ENCODE measurements at regions not wholly inside any gene's neighbourhood (a gene's known extent, or its start where the extent isn't known, plus 50 kb on each side); places are given as distances from the start of the nearest gene placed in this dataset.

DNA sequence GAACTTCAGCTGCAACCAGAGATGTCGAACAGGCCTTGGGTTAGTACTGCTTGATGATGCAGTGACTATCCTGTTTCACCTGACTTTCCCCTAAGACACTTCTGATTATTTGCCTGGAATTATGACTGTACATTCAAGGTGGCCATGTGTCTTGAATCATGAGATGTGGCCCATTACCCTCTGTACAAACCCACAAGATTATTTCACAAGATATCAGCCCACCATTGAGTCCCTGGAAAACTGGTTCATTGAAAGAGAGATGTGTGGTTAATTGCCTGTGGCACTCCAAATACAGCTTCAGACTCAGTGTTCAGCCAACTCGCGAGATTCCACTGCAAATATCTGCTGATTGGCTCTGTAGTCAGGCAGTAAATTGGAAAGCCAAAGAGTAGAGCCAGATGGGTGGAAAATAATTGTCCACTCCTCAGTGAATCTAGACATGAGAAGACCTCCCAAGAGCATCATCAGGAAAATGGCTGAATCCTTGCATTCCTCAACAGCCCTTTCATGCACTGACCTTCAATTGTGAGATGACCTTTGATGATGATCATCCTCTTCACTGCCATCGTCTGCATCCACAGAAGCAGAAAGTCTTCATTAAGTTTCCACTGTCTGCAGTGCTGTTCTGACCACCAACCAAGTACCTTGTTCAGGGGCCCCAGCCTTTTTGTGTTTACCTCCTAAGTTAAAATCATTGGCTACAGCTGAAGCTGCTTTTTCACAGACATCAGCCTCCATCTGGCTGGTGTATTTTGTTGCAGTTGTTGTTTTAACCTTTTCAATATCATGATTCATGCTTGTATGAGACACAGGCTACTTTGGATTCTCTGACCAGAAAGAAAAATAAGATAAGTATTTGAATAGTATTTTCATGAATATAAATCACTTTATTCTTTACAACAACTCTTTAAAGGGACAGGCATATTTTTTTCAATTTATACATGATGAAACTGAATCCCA lies 75.2 kb downstream of the ESM1 start:
- H3K27ac Mint-ChIP-seq (ENCODE audit: unreplicated experiment), result no peak overlapping the region
- H3K4me3 Mint-ChIP-seq (ENCODE audit: unreplicated experiment), result no peak overlapping the region
- no peak for DNase-seq (ENCODE audit: low spot score)
- TF ChIP-seq, protein P1, sequence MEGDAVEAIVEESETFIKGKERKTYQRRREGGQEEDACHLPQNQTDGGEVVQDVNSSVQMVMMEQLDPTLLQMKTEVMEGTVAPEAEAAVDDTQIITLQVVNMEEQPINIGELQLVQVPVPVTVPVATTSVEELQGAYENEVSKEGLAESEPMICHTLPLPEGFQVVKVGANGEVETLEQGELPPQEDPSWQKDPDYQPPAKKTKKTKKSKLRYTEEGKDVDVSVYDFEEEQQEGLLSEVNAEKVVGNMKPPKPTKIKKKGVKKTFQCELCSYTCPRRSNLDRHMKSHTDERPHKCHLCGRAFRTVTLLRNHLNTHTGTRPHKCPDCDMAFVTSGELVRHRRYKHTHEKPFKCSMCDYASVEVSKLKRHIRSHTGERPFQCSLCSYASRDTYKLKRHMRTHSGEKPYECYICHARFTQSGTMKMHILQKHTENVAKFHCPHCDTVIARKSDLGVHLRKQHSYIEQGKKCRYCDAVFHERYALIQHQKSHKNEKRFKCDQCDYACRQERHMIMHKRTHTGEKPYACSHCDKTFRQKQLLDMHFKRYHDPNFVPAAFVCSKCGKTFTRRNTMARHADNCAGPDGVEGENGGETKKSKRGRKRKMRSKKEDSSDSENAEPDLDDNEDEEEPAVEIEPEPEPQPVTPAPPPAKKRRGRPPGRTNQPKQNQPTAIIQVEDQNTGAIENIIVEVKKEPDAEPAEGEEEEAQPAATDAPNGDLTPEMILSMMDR (IDR thresholded peaks at IDR 0.05; ENCODE audit: unreplicated experiment), result no peak
- H3K4me1 Mint-ChIP-seq (ENCODE audit: unreplicated experiment), result no peaks in the 10 kb centered on the region
- H3K36me3 Mint-ChIP-seq (ENCODE audit: low read depth, unreplicated experiment), result no peaks in the 10 kb centered on the region
- H3K9me3 Mint-ChIP-seq (ENCODE audit: unreplicated experiment), result no peaks in the 10 kb centered on the region
- H3K27me3 Mint-ChIP-seq (ENCODE audit: unreplicated experiment), result no peaks in the 10 kb centered on the region

DNA sequence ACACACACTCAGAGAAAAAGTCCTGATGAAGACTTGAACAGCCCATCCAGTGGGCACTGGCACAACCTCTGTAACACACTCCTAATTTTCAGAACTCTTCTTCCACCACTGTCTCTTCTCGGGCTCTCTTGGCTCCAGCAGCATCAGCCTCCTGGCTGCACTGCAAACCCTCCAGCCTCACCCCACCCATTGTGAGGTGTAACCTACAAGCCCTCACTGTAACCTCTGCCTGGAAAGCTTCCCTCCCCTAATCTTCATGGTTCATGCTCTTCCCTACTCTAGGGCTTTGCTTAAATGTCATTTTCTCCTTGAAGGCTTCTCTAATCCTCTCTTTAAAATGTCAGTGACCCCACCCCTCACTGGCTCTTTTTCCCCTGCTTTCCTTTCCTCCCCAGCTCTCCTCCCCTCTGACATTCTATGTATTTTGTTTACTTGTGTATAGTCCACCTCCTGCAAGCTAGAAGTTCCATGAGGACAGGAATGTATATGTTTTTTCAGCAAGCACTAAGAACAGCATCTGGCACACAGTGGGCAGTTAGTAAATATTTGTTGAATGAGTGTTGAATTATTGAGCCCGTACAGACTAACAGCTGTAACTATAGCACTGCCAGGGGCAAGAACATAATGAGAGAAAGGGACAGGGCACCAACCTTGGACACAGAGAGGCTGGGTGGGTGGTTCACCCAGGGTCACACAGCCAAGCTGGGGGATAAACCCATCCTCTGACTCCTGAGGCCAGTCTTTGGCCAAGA lies 76.4 kb downstream of the ESM1 start:
- no peak for DNase-seq (ENCODE audit: low spot score)
- no peak overlapping the region for H3K27ac Mint-ChIP-seq (ENCODE audit: unreplicated experiment)
- H3K4me3 Mint-ChIP-seq (ENCODE audit: unreplicated experiment), result no peak overlapping the region
- no peaks in the 10 kb centered on the region for H3K27me3 Mint-ChIP-seq (ENCODE audit: unreplicated experiment)
- TF ChIP-seq, protein P1 (IDR thresholded peaks at IDR 0.05; ENCODE audit: unreplicated experiment), result no peak
- no peaks in the 10 kb centered on the region for H3K4me1 Mint-ChIP-seq (ENCODE audit: unreplicated experiment)
- no peaks in the 10 kb centered on the region for H3K36me3 Mint-ChIP-seq (ENCODE audit: low read depth, unreplicated experiment)
- H3K9me3 Mint-ChIP-seq (ENCODE audit: unreplicated experiment), result no peaks in the 10 kb centered on the region

DNA sequence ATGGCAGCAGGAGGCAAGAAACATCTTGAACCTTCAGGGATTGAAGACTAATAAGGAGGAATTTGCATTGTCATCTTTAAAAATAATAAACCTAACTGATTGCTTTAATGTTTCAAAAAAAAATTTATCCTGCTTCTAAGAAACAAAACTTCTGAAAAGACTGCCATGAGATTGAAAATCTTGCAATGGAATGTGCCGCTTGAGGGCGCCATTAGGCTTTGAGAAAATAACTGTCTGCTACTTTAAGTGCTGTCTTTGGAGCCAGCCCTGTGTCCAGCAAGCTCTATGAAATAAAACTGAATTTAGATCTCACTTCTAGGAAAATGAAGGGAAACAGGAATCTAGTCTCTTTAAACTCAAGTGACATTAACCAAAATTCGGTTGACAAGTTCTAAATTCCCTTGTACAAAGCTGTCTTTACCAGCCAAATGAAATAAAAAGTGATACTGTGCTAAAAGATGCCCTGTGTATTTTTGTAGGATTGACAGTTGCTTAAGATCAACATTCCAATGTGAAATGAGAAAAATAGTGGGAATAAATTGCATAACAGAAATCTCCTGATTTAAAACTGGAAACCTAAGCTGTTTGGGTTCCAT lies 79.4 kb downstream of the ESM1 start:
- no peaks in the 10 kb centered on the region for H3K36me3 Mint-ChIP-seq (ENCODE audit: low read depth, unreplicated experiment)
- H3K9me3 Mint-ChIP-seq (ENCODE audit: unreplicated experiment), result no peaks in the 10 kb centered on the region
- peaks cover 3% of the 10 kb centered on the region for H3K4me1 Mint-ChIP-seq (ENCODE audit: unreplicated experiment)
- H3K4me3 Mint-ChIP-seq (ENCODE audit: unreplicated experiment), result no peak overlapping the region
- peak; percentile 74 for DNase-seq (ENCODE audit: low spot score)
- H3K27ac Mint-ChIP-seq (ENCODE audit: unreplicated experiment), result no peak overlapping the region
- TF ChIP-seq, protein P1 (IDR thresholded peaks at IDR 0.05; ENCODE audit: unreplicated experiment), result peak; percentile 78
- H3K27me3 Mint-ChIP-seq (ENCODE audit: unreplicated experiment), result no peaks in the 10 kb centered on the region

DNA sequence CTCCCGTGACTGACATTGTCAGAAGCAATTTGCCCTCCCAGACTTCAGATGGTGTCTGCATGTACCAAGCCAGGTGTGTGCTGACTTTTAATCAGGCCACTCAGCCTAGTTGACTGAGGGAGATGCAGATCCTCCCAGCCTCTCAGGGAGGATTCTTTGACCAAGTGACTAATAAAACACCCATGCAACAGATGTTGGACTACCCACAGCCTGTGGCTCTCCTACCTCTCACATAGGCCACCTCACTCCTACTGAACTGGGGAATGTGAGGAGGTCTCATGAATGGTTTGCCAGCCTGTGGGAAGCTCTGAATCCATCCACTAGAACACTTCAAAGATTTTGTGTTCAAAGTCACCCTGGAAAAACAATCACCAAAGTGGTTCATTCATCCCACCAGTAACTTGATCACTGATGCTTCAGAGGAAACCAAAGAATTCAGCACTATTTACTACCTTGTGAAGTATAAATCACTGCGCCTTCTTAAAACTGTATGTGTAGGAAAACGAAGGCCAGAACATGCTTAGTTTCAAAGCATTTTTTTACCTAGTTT lies 80.1 kb downstream of the ESM1 start:
- no peaks in the 10 kb centered on the region for H3K36me3 Mint-ChIP-seq (ENCODE audit: low read depth, unreplicated experiment)
- H3K9me3 Mint-ChIP-seq (ENCODE audit: unreplicated experiment), result no peaks in the 10 kb centered on the region
- TF ChIP-seq, protein P1 (IDR thresholded peaks at IDR 0.05; ENCODE audit: unreplicated experiment), result no peak
- H3K27me3 Mint-ChIP-seq (ENCODE audit: unreplicated experiment), result peaks cover under 1% of the 10 kb centered on the region
- H3K4me3 Mint-ChIP-seq (ENCODE audit: unreplicated experiment), result no peak overlapping the region
- no peak for DNase-seq (ENCODE audit: low spot score)
- H3K27ac Mint-ChIP-seq (ENCODE audit: unreplicated experiment), result no peak overlapping the region
- peaks cover 3% of the 10 kb centered on the region for H3K4me1 Mint-ChIP-seq (ENCODE audit: unreplicated experiment)

All from endothelial cell (in vitro differentiated cells).